D721Med (cell line): ENCODE measurements at regions not wholly inside any gene's neighbourhood (a gene's known extent, or its start where the extent isn't known, plus 50 kb on each side); places are given as distances from the start of the nearest gene placed in this dataset.
"Not testable (repeated sequence)": the region's sequence is repeated elsewhere in the genome, so short reads cannot be mapped to it uniquely, and the experiment has no call there.

Experiments
- DNase-seq: peaks from one replicate; pipeline ENCODE4 v3.0.0; 2011; ENCODE audit warnings: low spot score; ENCODE audit not compliant: insufficient read length
- FAIRE-seq: peaks from 2 replicates; lab custom pipeline; 2011; peaks lifted over from hg19 to GRCh38; lab: Jason Lieb, UNC
- CTCF ChIP-seq: IDR thresholded peaks from 2 replicates; pipeline ENCODE4 v1.5.1; 2012; ENCODE audit warnings: mild to moderate bottlenecking, control low read depth; ENCODE audit not compliant: insufficient read depth; ENCODE audit errors: missing control alignments

GRCh38 chr2:175844169-175844568, 157.9 kb downstream of the LNPK start:
- no peak for FAIRE-seq
- DNase-seq = no peak

DNA sequence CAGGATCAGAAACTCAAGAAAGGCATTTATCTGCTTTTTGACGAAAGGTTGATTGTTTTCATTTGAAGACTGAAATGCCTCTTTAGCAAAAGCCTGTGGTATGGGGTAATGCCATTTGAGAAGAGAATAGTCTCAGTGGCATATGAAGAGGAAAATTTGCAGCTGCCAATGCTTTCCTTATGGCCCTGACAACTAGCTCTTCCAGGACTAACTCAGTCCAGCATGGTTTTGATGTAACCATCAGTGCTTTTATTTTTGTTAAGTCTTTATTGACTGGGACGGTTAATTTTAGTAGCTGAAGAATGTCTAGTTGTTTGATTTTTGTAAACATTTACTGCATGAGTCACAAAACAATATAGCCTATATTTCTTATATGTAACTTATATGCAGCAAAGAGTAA, 158.4 kb downstream of the LNPK start:
- DNase-seq (no peak), FAIRE-seq (no peak)
- TF ChIP-seq CTCF = no peak

More at GRCh38 chr2:175844169-175844568, 157.9 kb downstream of the LNPK start:
- no peak for TF ChIP-seq CTCF

- no peak for TF ChIP-seq CTCF
- no peak for FAIRE-seq
- DNase-seq = no peak
Observed at GRCh38 chr2:175842996-175843395, 159.1 kb downstream of the LNPK start.

DNA sequence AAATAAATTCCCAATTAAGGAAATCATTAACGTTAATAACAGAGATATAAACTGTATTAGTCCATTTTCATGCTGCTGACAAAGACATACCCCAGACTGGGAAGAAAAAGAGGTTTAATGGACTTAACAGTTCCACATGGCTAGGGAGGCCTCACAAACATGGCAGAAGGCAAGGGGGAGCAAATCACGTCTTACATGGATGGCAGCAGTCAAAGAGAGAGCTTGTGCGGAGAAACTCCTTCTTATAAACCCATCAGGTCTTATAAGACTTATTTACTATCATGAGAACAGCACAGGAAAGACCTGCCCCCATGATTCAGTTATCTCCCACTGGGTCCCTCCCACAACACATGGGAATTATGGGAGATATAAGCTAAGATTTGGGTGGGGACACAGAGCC, 161.3 kb downstream of the LNPK start:
- DNase-seq, FAIRE-seq: not testable (repeated sequence)

DNA sequence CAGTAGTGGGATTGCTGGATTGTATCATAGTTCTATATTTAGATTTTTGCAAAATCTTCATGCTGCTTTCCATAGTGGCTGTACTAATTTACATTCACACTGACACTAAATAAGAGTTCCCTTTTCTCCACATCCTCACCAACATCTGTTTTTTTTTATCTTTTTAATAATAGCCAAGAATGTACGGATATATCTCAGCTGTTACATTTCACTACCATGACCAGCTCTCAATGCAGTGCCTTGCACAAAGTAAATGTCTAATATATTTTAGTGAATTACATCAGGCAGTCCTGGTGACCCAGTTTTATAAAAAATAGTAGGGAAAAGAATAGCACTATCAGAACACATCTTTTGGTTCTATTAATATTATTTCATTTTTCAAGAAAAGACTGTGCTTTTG, 161.8 kb downstream of the LNPK start:
- TF ChIP-seq CTCF = no peak
- FAIRE-seq (no peak), DNase-seq (no peak)

DNA sequence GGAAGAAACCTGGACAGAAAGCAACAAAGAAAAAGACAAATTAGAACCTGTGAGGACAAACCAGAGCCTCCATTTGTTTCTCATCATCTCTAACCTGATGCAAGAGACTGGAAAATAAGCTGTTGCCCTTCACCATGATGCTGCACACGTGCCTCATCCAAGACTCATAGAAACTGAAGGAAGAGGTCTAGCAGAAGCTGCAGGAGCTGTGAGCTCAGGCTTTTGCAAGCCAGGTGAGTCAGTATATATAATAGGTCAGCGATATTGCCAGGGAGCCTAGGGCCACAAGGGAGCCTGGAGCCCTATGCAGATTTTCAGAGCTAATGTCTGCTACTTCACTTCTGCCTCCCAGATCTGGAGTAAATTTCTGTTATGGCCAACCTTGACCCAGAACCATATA, 163.1 kb downstream of the LNPK start:
- FAIRE-seq (no peak), DNase-seq (no peak)
- no peak for TF ChIP-seq CTCF

DNA sequence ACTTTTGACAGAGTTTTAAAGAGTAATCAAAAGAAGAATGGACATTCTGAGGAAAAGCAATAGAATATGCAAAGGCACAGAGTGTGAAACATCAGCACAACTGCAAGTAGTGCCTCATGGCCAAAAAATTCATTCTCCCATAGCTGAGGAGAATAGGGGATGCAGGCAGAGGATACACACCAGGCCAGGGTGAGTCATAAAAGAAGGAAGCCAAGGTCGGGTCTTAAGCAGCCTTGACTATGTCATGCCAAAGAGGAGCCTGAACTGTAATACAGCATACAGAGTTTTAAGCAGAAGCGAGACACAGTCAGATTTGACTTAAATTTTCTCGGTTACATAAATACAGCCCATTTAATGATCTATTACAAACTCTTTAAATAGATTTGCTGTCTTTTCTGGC, 165.0 kb downstream of the LNPK start:
- DNase-seq = no peak
- TF ChIP-seq CTCF = no peak
- FAIRE-seq = no peak

GRCh38 chr2:175836361-175836760, 165.7 kb downstream of the LNPK start:
- TF ChIP-seq CTCF = no peak
- DNase-seq (no peak), FAIRE-seq (no peak)
